ENCODE measurements at regions not wholly inside any gene's neighbourhood (a gene's known extent, or its start where the extent isn't known, plus 50 kb on each side); places are given as distances from the start of the nearest gene placed in this dataset.
"Not testable (repeated sequence)": the region's sequence is repeated elsewhere in the genome, so short reads cannot be mapped to it uniquely, and the experiment has no call there.

- not testable (repeated sequence) for TF ChIP-seq CTCF, POLR2AphosphoS5 (IDR thresholded peaks at IDR 0.05)
These were observed 106.1 kb downstream of the NAV1 start for GRCh38 chr1:201645000-201645399.
